B cell (primary cell): ENCODE measurements at regions not wholly inside any gene's neighbourhood (a gene's known extent, or its start where the extent isn't known, plus 50 kb on each side); places are given as distances from the start of the nearest gene placed in this dataset.

Experiments used
- EZH2 ChIP-seq: IDR thresholded peaks from 2 replicates; pipeline ENCODE4 v1.6.1; 2012; ENCODE audit warnings: borderline replicate concordance, low read depth, mild to moderate bottlenecking, moderate library complexity, low read length; ENCODE audit not compliant: insufficient read depth, poor library complexity, severe bottlenecking
- TF ChIP-seq, protein P1 (sequence below): fragments of 200-600 bp; IDR thresholded peaks from one replicate; pipeline ENCODE4 v1.8.0; 2022; ENCODE audit warnings: antibody characterized with exemption, mild to moderate bottlenecking

DNA sequence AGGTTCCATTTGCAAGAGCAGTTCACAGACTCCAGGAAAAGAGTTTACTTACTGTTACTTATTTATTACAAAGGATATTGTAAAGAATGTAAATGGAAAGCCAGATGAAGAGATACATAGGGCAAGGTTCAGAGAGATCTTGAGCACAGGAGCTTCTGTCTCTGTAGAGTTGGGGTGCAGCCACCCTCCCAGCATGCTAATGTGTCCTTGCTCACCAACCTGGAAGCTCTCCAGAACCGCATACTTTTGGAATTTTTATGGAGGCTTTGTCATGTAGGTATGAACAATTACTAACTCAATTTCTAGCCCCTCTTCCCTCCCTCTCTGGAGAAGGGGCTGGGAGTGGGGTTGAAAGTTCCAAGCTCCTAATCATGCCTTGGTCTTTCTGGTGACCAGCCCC is 857.2 kb downstream of the RPA4 start:
- TF ChIP-seq EZH2: no peak
- TF ChIP-seq, protein P1, sequence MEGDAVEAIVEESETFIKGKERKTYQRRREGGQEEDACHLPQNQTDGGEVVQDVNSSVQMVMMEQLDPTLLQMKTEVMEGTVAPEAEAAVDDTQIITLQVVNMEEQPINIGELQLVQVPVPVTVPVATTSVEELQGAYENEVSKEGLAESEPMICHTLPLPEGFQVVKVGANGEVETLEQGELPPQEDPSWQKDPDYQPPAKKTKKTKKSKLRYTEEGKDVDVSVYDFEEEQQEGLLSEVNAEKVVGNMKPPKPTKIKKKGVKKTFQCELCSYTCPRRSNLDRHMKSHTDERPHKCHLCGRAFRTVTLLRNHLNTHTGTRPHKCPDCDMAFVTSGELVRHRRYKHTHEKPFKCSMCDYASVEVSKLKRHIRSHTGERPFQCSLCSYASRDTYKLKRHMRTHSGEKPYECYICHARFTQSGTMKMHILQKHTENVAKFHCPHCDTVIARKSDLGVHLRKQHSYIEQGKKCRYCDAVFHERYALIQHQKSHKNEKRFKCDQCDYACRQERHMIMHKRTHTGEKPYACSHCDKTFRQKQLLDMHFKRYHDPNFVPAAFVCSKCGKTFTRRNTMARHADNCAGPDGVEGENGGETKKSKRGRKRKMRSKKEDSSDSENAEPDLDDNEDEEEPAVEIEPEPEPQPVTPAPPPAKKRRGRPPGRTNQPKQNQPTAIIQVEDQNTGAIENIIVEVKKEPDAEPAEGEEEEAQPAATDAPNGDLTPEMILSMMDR: no peak
